HG03521 (cell line): ENCODE measurements at regions not wholly inside any gene's neighbourhood (a gene's known extent, or its start where the extent isn't known, plus 50 kb on each side); places are given as distances from the start of the nearest gene placed in this dataset.

Source experiments
- ATAC-seq: cut with Tn5 transposase; IDR thresholded peaks from one replicate; pipeline ENCODE4 v1.9.1; 2021; ENCODE audit warnings: mild to moderate bottlenecking, moderate library complexity; ENCODE audit not compliant: unreplicated experiment

- ATAC-seq = no peak
Observed at GRCh38 chr3:99016452-99016851, 115.0 kb upstream of the DCBLD2 start.

GRCh38 chr3:99013777-99014315 lies 112.4 kb upstream of the DCBLD2 start:
- ATAC-seq = no peak

- ATAC-seq = no peak
Observed at GRCh38 chr3:99013077-99013476, 111.6 kb upstream of the DCBLD2 start.

GRCh38 chr3:99012051-99012450 lies 110.6 kb upstream of the DCBLD2 start:
- peak; percentile 64 for ATAC-seq

GRCh38 chr3:99009851-99010250 lies 108.4 kb upstream of the DCBLD2 start:
- ATAC-seq = no peak

GRCh38 chr3:99006686-99007085 lies 105.2 kb upstream of the DCBLD2 start:
- no peak for ATAC-seq

GRCh38 chr3:98999675-99000074 lies 98.2 kb upstream of the DCBLD2 start:
- no peak for ATAC-seq

- ATAC-seq = no peak
Observed at GRCh38 chr3:98994128-98994762, 92.8 kb upstream of the DCBLD2 start.

GRCh38 chr3:98991393-98991792 lies 89.9 kb upstream of the DCBLD2 start:
- no peak for ATAC-seq

- no peak for ATAC-seq
Observed at GRCh38 chr3:98990657-98991056, 89.2 kb upstream of the DCBLD2 start.

- no peak for ATAC-seq
Observed at GRCh38 chr3:98986073-98986472, 84.6 kb upstream of the DCBLD2 start.

GRCh38 chr3:98985431-98985830 lies 83.9 kb upstream of the DCBLD2 start:
- ATAC-seq = no peak

GRCh38 chr3:98984024-98984423 lies 82.5 kb upstream of the DCBLD2 start:
- ATAC-seq = no peak

- ATAC-seq = no peak
Observed at GRCh38 chr3:98982351-98982750, 80.9 kb upstream of the DCBLD2 start.

- ATAC-seq = peak; percentile 79
Observed at GRCh38 chr3:98980915-98981596, 79.6 kb upstream of the DCBLD2 start.

GRCh38 chr3:98979296-98979695 lies 77.8 kb upstream of the DCBLD2 start:
- no peak for ATAC-seq

- no peak for ATAC-seq
Observed at GRCh38 chr3:98978068-98978811, 76.7 kb upstream of the DCBLD2 start.

- no peak for ATAC-seq
Observed at GRCh38 chr3:98977520-98977919, 76.0 kb upstream of the DCBLD2 start.

- ATAC-seq = no peak
Observed at GRCh38 chr3:98974442-98974841, 72.9 kb upstream of the DCBLD2 start.

GRCh38 chr3:98972720-98973119 lies 71.2 kb upstream of the DCBLD2 start:
- no peak for ATAC-seq

- no peak for ATAC-seq
Observed at GRCh38 chr3:98972155-98972554, 70.7 kb upstream of the DCBLD2 start.

GRCh38 chr3:98971169-98971681 lies 69.7 kb upstream of the DCBLD2 start:
- ATAC-seq = no peak
